GM18508 (cell line): ENCODE measurements at regions not wholly inside any gene's neighbourhood (a gene's known extent, or its start where the extent isn't known, plus 50 kb on each side); places are given as distances from the start of the nearest gene placed in this dataset.
"Not testable (repeated sequence)": the region's sequence is repeated elsewhere in the genome, so short reads cannot be mapped to it uniquely, and the experiment has no call there.

ENCODE experiments used
- ATAC-seq: cut with Tn5 transposase; IDR thresholded peaks from one replicate; pipeline ENCODE4 v1.9.1; 2021; ENCODE audit warnings: moderate number of reproducible peaks; ENCODE audit not compliant: insufficient read depth, unreplicated experiment

GRCh38 chr3:34884007-34884406 lies 755.3 kb upstream of the ARPP21 start:
- ATAC-seq: no peak

GRCh38 chr3:34886443-34886842 lies 752.9 kb upstream of the ARPP21 start:
- no peak for ATAC-seq

GRCh38 chr3:34889641-34890040 lies 749.7 kb upstream of the ARPP21 start:
- ATAC-seq: no peak

- no peak for ATAC-seq
Measured at GRCh38 chr3:34890247-34890646, 749.1 kb upstream of the ARPP21 start.

GRCh38 chr3:34891941-34892340 lies 747.4 kb upstream of the ARPP21 start:
- no peak for ATAC-seq

GRCh38 chr3:34895841-34896240 lies 743.5 kb upstream of the ARPP21 start:
- no peak for ATAC-seq

GRCh38 chr3:34909679-34910078 lies 729.6 kb upstream of the ARPP21 start:
- not testable (repeated sequence) for ATAC-seq

GRCh38 chr3:34919025-34919424 lies 720.3 kb upstream of the ARPP21 start:
- no peak for ATAC-seq

- no peak for ATAC-seq
Measured at GRCh38 chr3:34920806-34921205, 718.5 kb upstream of the ARPP21 start.

- ATAC-seq: no peak
Measured at GRCh38 chr3:34924961-34925360, 714.4 kb upstream of the ARPP21 start.

- ATAC-seq: no peak
Measured at GRCh38 chr3:34925851-34926250, 713.5 kb upstream of the ARPP21 start.

- no peak for ATAC-seq
Measured at GRCh38 chr3:34929036-34929435, 710.3 kb upstream of the ARPP21 start.

- no peak for ATAC-seq
Measured at GRCh38 chr3:34934660-34935059, 704.7 kb upstream of the ARPP21 start.

GRCh38 chr3:34938784-34939183 lies 700.5 kb upstream of the ARPP21 start:
- ATAC-seq: no peak

GRCh38 chr3:34942256-34942655 lies 697.1 kb upstream of the ARPP21 start:
- no peak for ATAC-seq

- ATAC-seq: no peak
Measured at GRCh38 chr3:34947834-34948233, 691.5 kb upstream of the ARPP21 start.

- no peak for ATAC-seq
Measured at GRCh38 chr3:34948517-34948916, 690.8 kb upstream of the ARPP21 start.

- ATAC-seq: no peak
Measured at GRCh38 chr3:34955680-34956079, 683.6 kb upstream of the ARPP21 start.

GRCh38 chr3:34956511-34956910 lies 682.8 kb upstream of the ARPP21 start:
- no peak for ATAC-seq

- ATAC-seq: no peak
Measured at GRCh38 chr3:34957677-34958076, 681.6 kb upstream of the ARPP21 start.

GRCh38 chr3:34969513-34969912 lies 669.8 kb upstream of the ARPP21 start:
- ATAC-seq: no peak

GRCh38 chr3:34972481-34972880 lies 666.8 kb upstream of the ARPP21 start:
- no peak for ATAC-seq

- ATAC-seq: no peak
Measured at GRCh38 chr3:34973586-34973985, 665.7 kb upstream of the ARPP21 start.
